ENCODE measurements at regions not wholly inside any gene's neighbourhood (a gene's known extent, or its start where the extent isn't known, plus 50 kb on each side); places are given as distances from the start of the nearest gene placed in this dataset.

- TF ChIP-seq, protein P1, sequence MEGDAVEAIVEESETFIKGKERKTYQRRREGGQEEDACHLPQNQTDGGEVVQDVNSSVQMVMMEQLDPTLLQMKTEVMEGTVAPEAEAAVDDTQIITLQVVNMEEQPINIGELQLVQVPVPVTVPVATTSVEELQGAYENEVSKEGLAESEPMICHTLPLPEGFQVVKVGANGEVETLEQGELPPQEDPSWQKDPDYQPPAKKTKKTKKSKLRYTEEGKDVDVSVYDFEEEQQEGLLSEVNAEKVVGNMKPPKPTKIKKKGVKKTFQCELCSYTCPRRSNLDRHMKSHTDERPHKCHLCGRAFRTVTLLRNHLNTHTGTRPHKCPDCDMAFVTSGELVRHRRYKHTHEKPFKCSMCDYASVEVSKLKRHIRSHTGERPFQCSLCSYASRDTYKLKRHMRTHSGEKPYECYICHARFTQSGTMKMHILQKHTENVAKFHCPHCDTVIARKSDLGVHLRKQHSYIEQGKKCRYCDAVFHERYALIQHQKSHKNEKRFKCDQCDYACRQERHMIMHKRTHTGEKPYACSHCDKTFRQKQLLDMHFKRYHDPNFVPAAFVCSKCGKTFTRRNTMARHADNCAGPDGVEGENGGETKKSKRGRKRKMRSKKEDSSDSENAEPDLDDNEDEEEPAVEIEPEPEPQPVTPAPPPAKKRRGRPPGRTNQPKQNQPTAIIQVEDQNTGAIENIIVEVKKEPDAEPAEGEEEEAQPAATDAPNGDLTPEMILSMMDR (IDR thresholded peaks at IDR 0.05; ENCODE audit: low read depth, low read length, poor library complexity, severe bottlenecking), result peak; percentile 93
- no peak for TF ChIP-seq EZH2phosphoT487 (IDR thresholded peaks at IDR 0.05; ENCODE audit: borderline replicate concordance, low read length)
These were observed 208.7 kb downstream of the ICOS start for GRCh38 chr2:204145263-204145751.

All from DOHH2 (cell line).